Hepatocyte (in vitro differentiated cells): ENCODE measurements at regions not wholly inside any gene's neighbourhood (a gene's known extent, or its start where the extent isn't known, plus 50 kb on each side); places are given as distances from the start of the nearest gene placed in this dataset.

Experiments
- CTCF ChIP-seq: fragments of 200-600 bp; sonication (generic); IDR thresholded peaks from 2 replicates; pipeline ENCODE4 v1.5.1; 2016; ENCODE audit warnings: antibody characterized with exemption, mild to moderate bottlenecking; ENCODE audit not compliant: poor library complexity
- EZH2 ChIP-seq: fragments of 200-600 bp; sonication (generic); IDR thresholded peaks from 2 replicates; pipeline ENCODE4 v1.6.1; 2016; ENCODE audit warnings: antibody characterized with exemption, mild to moderate bottlenecking, borderline replicate concordance
- EZH2phosphoT487 ChIP-seq: fragments of 200-600 bp; sonication (generic); IDR thresholded peaks from one replicate; pipeline ENCODE4 v1.6.1; 2018; ENCODE audit warnings: antibody characterized with exemption, mild to moderate bottlenecking, low read depth, moderate library complexity; ENCODE audit not compliant: unreplicated experiment, severe bottlenecking

- TF ChIP-seq CTCF, result no peak
- TF ChIP-seq EZH2, result no peak
- TF ChIP-seq EZH2phosphoT487, result no peak
These were observed 84.9 kb upstream of the ASIC2 start for GRCh38 chr17:33377837-33378595.
